ENCODE measurements at regions not wholly inside any gene's neighbourhood (a gene's known extent, or its start where the extent isn't known, plus 50 kb on each side); places are given as distances from the start of the nearest gene placed in this dataset.

- no peaks in the 10 kb centered on the region for H3K27me3 ChIP-seq (ENCODE audit: insufficient read depth, low read length)
- H2BK20ac ChIP-seq (ENCODE audit: low read depth, low read length, poor library complexity, severe bottlenecking), result no peak overlapping the region
- Mint-ChIP-seq H3K9me3 (peaks cover 0 to 11% of the 10 kb centered on the region in 2 experiments; a peak in 3 of 5 replicates), H3K4me3 (no peak overlapping the region), H3K36me3 (ENCODE audit: insufficient read depth in 1 of 3, low read depth in 3 of 3) (peaks cover 0 to 5% (median 4%) of the 10 kb centered on the region in 3 experiments; a peak in 1 of 7 replicates), H3K27me3 (ENCODE audit: low read depth) (peaks cover 4% of the 10 kb centered on the region; the same call in 1 of the 2 replicates), H3K27ac (no peak overlapping the region), H3K4me1 (no peaks in the 10 kb centered on the region)
- no peak overlapping the region for H3T11ph ChIP-seq (ENCODE audit: low read length)
- no peak overlapping the region for H3K23ac ChIP-seq (ENCODE audit: insufficient read length, low read depth, low read length)
- no peak overlapping the region for H4K8ac ChIP-seq (replicated peaks; ENCODE audit: insufficient read length, low read depth, low read length)
- no peaks in the 10 kb centered on the region for H4K20me1 ChIP-seq (ENCODE audit: control insufficient read depth, insufficient read depth, insufficient read length)
- H3K23me2 ChIP-seq (ENCODE audit: insufficient read length, low read depth, low read length, poor library complexity, severe bottlenecking), result no peaks in the 10 kb centered on the region
- no peak overlapping the region for H3K4ac ChIP-seq (ENCODE audit: low read depth, low read length)
- H2BK12ac ChIP-seq (ENCODE audit: insufficient read length, low read depth, low read length), result no peak overlapping the region
- no peak overlapping the region for H2AK5ac ChIP-seq (ENCODE audit: insufficient read length, low read length)
- H3K79me1 ChIP-seq (ENCODE audit: insufficient read depth, low read depth, low read length, poor library complexity, severe bottlenecking), result no peaks in the 10 kb centered on the region
- H3K27ac ChIP-seq (ENCODE audit: insufficient read length, low read depth, low read length), result no peak overlapping the region
- H2BK120ac ChIP-seq (ENCODE audit: low read depth, low read length, poor library complexity, severe bottlenecking), result no peak overlapping the region
- H4K91ac ChIP-seq (ENCODE audit: insufficient read length, low read depth, low read length), result no peak overlapping the region
- H3K56ac ChIP-seq (ENCODE audit: insufficient read length, low read depth, low read length), result no peak overlapping the region
- no peak overlapping the region for H2BK5ac ChIP-seq (ENCODE audit: insufficient read length, low read length)
- DNase-seq, result no peak
- no peak overlapping the region for H3K18ac ChIP-seq (ENCODE audit: insufficient read length, low read depth, low read length)
- no peak overlapping the region for H3K4me2 ChIP-seq (ENCODE audit: insufficient read depth, insufficient read length, low read length)
- no peak overlapping the region for H2AFZ ChIP-seq (ENCODE audit: low read length)
- H3K9ac ChIP-seq (ENCODE audit: extremely low read depth, insufficient read length, low read length), result no peak overlapping the region
- no peak overlapping the region for H4K5ac ChIP-seq (ENCODE audit: insufficient read length, low read depth, low read length)
- H2BK15ac ChIP-seq (ENCODE audit: low read depth, low read length), result no peak overlapping the region
- H3K4me1 ChIP-seq (ENCODE audit: insufficient read depth, low read length), result no peaks in the 10 kb centered on the region
- no CpG with 5 or more reads among the region's 3 CpGs for WGBS (ENCODE audit: extremely low coverage, insufficient read length, low lambda C conversion rate)
- no peak overlapping the region for H3K14ac ChIP-seq (ENCODE audit: insufficient read depth, low read length)
- no peaks in the 10 kb centered on the region for H3K9me3 ChIP-seq (ENCODE audit: control insufficient read depth, low read depth, low read length)
- no peaks in the 10 kb centered on the region for H3K79me2 ChIP-seq (ENCODE audit: insufficient read depth, low read length)
- no peak for TF ChIP-seq CTCF (conservative IDR thresholded peaks at IDR 0.05)
Observed at GRCh38 chr2:133721118-133721517, 152.9 kb upstream of the NCKAP5 start.
